Fibroblast of skin of scalp (primary cell): ENCODE measurements at regions not wholly inside any gene's neighbourhood (a gene's known extent, or its start where the extent isn't known, plus 50 kb on each side); places are given as distances from the start of the nearest gene placed in this dataset.

ENCODE experiments used
- DNase-seq: peaks from one replicate; pipeline ENCODE4 v3.0.0-alpha.2; 2013

DNA sequence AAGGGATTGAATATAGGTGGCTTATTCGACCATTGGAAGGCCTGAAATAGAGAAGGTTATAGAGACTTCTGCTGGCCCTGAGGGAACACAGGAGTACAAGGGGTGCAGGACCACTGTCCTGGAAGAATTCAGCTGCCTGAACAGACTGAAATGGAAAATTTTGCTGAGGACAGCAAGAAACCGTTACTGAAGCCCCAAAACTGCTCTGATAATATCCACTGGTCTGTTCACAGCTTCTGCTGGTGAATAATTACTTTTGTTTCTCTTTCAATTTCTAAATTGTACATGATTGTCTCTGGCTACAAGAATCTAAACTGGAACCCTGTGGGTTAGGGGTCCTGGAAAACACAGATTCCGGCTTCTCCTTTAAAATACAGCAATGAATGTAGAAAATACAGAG lies 218.5 kb upstream of the CDH12 start:
- no peak for DNase-seq

DNA sequence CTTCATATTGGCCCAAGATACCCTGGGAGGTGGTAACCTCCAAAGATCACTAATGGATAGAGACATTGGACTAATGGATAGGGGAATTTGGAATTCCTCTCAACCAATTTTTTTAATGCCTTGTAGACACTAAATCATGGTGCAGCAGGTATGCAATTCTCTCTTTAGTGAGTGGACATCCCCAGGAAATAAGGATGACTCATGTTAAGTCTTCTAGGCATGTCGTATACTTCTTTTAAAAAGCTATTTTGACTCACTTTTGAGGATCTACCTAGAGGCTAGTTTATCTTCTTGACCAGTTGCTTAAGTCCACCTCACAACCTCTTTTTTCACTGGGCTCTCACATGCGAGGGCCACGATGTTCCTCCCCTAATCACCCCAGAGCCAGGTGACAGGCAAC lies 211.6 kb upstream of the CDH12 start:
- DNase-seq: no peak

DNA sequence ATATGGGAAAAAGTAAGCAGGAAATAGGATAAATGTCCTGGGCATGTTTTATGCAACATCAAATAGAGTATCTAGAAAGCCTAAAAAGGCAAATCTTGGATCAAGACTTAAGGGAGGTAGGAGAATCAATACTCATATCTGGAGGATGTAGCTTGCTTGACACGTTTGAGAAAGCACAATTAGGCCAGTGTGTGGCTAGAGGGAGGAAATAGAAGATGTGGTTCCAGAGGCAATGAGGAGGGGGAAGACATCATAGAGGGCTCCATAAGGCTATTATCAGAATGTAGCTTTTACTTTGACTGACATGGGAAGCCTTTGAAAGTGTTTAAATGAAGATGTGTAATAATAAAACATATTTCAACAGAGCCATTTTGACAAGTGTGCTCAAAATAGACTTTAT lies 200.7 kb upstream of the CDH12 start:
- DNase-seq: no peak

DNA sequence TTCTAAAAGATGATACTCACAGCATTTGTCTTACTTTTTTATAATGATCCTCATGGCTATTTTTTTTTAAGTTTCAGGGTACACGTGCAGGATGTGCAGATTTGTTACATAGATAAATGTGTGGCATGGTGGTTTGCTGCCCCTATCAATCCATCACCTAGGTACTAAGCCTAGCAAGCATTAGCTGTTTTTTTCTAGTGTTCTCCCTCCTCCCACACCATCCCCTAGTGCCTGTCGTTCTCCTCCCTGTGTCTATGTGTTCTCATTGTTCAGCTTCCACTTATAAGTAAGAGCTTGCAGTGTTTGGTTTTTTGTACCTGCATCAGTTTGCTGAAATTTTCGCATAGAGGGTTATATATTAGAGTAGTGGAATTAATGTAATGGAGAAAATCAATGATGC lies 189.1 kb upstream of the CDH12 start:
- DNase-seq: no peak

DNA sequence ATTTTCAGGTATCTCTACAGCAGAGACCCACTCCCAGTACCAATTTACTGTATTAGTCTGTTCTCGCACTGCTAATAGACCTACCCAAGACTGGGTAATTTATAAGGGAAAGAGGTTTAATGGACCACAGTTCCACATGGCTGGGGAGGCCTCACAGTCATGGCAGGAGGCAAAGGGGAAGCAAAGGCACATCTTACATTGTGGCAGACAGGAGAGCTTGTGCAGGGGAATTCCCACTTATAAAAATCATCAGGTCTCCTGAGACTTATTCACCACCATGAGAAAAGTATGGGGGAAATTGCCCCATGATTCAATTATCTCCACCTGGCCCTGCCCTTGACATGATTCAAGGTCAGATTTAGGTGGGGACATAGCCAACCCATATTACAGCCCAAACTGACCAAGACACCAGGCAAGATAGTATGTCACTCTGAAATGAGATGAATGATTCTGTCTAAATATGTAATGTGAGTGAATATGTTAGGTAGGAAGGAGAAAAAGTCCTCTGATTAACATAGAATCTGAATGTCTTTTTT lies 182.5 kb upstream of the CDH12 start:
- no peak for DNase-seq

DNA sequence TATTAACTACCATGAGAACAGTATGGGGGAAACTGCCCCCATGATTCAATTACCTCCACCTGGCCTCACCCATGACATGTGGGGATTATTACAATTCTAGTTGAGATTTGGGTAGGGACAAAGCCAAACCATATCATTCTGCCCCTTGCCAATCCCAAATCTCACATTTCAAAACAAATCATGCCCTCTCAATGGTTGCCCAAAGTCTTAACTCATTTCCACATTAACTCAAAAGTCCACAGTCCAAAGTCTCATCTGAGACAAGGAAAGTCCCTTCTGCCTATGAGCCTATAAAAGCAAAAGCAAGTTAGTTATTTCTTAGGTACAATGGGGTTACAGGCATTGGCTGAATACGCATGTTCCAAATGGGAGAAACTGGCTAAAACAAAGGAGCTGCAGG lies 180.7 kb upstream of the CDH12 start:
- DNase-seq: no peak

DNA sequence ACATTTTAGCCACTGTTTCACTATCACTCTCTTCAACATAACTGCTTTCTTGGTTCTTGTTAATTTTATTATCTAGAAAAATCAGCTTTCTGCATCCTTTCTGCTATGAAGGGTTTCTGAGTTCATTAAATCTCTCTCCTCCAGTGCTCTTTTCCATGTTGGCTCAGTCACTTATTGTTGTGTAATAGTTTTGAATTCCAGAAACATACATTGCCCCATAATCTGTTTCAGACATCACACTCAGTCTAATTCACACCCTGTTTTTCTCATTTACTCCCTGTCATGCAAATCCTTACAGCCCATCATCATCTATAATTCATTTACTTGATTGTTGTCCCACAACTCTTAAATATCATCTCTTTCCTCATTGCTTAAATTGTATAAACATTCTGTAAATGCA lies 176.1 kb upstream of the CDH12 start:
- DNase-seq: no peak

DNA sequence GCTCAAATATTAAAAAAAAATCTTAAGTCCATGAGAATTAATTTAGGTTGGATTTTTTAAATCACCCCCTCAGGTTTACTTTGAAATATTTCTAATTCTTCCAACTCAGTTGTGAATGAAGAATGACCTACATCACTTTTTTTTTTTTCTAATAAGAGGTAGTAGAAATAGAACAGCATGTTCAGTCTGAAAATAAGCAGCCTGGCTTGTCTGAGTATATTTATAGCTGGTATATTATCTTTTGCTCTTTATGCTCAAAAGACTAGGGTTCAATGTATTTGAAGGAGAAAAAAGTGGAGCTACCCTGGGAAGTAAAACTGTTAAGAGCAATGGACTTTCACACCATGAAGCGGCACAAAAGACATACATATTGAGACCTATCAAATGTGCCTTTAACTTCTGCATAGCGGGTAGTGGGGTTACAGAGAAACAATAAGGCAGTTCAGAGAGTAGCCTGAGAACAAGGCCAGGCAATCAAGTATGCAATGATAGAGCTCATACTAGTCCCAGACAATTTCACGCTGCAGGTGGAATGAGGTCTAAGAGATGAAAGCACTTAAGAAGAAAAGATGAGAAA lies 175.4 kb upstream of the CDH12 start:
- DNase-seq: no peak

DNA sequence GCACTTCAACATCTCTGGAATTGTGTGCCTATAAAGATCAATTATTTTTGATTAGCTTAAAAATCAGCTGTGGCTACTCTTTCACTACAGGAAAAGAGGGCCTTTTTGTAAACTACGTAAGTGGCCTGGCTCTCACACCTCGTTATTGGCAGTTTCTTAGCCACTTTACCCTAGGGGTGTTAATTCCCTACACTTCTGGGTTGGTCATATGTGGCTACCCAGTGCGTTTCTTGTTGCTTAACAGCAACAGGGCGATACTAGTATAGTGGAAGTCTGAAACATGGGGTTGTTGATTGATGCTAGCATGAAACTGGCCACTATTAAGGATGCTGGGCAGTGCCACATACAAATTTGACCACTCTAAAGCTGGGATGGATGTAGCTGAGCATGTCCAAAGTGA lies 174.7 kb upstream of the CDH12 start:
- DNase-seq: no peak

DNA sequence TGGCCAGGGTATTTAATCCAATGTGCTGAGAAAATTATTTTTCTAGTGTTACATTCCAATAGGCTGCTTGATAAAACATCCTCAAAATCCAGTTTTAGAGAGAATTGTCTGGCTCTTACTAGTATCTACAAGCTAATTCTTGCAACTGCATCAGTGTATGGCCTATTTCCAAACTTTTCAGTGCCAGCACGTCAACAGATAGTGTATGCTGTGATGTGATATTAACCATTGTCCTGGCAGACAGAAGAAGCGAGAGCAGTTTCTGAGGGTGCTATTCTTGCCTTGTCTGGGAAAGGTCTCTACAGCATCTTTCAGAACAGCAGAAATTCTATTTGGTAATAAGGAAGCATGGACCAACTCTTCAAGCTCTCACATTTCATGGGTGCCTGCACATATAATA lies 174.2 kb upstream of the CDH12 start:
- DNase-seq: no peak

DNA sequence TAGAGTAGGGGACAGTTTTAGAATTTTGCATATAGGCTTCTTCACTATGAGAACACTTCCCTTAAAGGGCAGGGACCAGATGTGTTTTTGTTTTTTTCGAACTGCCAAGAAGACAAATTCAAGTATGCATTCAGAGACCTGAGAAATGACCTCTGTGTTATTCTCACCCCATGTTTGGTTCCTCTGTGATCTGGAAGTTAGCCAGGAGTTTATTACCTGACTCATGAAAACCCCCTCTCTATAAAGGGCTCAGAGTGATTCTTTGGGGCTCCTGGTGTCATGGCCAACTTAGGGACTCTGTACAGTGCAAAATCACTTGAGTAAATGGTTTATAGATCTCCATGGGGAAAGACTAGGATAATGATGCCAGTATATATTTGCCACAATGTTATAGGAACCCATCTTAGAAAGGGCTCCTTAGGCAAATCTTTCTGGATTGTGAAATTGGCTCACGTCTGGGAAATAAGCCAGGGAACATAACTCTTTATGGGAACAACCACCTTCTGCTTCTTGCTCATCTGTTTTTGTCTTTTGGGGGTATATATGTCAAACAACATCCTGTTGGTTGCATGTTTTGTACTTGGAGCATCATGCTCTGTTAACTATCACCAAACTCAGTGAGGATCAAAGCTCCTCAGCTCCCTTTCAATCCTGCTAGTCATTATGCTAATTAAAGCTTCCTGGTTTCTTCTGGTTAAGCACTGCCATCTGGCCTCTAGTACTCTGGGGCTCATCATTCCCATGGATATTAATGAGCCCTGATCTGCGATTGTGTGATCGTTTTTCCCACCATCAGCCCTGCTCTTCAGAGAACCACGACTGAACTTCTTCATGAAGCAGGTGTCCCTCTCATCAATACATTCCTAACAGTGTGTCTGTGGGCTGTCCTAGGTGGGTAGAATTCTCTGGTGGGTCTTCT lies 173.4 kb upstream of the CDH12 start:
- DNase-seq: no peak

DNA sequence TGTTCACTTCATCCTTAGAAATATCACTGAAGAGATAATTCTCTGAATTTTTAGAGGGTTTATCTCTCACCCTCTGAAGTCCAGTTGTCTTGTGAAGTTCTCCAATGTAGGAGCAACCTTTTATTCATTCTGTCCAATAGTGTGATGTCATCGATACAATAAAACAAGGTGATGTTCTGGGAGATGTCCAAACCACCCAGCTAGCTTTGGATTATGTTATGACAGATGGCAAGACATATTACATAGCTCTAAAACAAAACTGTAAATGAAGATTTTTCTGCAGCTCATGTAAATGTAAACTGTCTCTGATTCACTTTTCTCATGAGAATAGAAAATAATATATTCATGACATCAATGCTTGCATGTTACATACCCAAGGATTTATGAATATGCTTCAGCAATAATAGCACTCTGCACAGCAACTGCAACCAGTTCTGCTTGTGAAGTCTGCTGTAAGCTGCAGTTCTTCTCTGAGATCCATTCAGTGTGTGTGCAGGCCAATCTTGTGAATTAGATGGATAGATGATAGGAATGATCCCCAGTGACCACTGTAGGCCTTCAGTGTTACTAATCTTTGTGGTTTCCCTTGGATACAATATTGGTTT lies 172.6 kb upstream of the CDH12 start:
- DNase-seq: no peak

DNA sequence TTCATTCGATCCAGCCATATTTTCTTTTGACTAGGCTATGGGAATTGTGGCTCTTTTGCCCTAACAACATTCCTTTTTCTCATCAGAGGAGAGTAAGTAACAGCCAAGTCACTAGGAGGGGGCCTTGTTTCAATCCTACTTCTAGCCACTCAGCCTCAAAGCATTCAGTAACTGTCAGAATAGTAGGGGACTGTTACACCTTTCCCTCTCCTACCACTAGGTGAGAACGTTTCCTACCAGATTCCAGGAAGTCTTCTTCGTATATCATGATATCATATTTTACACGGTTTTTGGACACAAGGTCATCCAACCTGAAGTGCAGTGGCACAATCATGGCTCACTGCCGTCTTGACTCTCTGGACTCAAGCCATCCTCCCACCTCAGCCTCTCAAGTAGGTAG lies 171.3 kb upstream of the CDH12 start:
- no peak for DNase-seq

DNA sequence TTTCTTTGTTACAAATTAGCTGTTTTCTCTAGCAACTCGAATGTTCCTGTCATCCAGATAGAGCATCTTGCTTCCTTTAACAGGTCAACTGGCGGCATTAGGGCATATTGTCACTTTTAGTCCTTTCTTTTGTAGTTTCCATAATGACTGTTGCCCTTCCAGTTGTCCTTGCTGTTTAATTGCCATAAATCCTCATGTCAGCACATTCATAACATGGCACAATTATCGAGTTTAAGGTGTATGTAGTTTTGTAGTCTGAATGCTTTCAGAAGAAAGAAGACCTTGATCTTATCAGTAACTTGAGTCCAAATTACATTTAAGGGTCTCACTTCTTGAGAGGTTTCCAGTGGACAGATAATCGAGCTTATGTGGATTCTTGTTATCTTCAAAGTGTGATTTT lies 161.7 kb upstream of the CDH12 start:
- no peak for DNase-seq

DNA sequence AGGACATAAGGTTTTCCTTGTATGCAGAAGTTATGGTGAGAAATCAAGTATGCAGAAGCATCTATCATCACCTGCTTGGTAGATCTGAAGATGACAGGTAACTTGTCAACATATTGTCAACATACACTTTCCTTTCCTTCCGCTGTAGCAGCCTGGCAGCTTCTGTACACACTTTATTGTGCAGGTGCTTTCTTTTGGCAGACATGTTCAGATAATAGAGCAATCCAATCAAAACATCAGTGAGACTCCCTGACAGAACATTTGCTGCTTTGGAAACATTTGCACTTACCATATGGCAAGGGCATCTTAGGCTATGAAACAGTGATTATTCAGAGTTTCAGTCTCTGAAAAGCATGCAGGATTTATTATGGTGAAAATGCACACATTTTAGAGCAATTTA lies 161.1 kb upstream of the CDH12 start:
- DNase-seq: no peak

DNA sequence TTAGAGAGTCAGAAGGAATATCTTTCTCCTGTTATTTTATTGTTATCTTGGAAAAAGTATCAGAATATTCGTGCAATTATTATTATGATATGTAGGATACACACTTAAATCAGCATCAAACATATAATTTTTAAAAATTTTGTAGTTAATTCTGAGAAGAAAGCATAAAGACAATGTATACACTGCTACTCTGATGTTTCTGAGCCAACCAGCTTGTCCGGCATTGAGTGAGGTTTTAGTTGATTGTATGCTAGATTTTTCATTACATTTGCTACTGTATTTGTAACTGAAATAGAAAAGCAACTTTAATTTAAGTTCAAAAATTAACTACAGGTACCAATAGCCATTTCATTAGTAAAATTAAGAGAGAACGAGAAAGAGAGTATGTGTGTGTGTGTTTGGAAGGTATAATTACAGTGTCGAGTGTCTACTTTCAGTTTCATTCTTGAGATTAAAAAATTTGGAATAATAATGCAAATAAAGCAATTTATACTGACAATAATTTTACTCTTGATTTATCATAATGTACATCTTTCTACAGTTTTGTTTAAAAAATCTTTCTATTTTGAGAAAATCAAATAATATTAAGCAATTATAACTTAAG lies 160.4 kb upstream of the CDH12 start:
- DNase-seq: no peak

DNA sequence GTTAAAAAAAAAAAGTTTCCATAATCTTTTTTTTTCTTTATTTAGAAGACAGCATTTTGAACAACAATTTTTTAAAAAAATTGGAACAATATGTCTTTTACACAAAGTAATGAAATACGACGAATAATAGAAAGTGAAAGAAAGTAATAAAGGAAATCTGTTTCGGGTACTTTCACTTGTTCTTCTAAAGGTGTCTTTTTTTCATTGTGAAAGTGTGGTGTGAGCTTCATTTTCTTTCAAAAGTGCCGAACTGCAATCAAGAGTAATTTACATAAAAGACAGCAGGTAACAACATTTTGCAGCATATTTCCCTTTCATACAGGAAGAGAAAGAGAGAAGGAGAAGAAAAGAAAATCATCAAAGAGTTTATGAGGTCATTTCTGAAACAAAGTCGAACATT lies 159.7 kb upstream of the CDH12 start:
- no peak for DNase-seq

DNA sequence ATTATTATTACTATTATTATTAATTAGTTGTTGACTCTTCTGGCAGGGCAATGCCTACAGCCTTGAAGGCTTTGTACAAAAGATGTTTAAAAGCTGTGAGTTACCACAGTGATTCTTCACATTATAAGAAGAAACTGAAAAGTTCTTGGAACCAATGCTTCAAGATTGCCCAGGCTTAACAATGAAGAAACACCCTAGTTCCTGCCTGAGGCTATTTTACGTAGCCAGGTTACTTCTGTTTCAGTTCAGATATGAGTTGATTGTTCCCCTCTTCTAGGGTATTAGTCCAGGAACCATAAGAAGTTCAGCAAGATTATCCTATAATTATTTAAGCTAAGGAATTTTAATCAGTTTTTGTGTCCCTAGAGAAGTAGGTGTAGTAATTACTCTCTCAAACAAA lies 154.6 kb upstream of the CDH12 start:
- no peak for DNase-seq

DNA sequence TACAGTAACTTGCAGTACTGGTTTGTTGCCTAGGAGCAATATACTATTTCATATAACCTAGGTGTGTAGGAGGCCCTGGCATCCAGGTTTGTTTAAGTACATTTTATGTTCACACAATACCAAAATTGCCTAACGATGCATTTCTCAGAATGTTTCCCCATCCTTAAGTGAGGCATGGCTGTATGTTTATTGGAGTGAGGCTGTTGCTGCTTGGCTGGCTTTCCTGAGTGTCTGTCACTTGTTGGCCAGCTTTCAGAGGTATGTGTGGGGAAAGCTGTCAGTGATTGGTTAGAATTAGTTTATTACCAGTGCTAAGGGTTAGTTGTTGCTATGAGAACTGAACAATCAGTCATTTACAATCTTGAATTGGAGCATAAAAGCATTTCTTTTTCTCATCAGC lies 154.1 kb upstream of the CDH12 start:
- no peak for DNase-seq

DNA sequence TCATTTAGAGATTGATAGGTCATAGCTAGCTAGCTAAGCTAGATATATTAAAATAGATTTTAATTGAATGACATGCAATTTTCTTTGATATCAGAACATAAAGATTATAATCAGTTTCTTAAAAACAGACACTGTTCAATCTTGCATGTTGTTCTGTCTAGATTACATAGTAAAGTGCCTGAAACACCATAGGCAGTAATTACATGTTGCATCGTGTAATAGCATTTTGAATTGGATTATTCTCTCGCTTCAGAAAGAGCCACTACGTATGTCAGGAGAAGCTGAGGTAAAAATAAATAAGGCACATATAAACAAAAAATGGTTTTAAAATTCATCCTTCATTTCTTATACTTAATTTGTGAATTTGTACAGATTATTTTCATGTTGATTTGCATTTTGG lies 148.0 kb upstream of the CDH12 start:
- DNase-seq: no peak

DNA sequence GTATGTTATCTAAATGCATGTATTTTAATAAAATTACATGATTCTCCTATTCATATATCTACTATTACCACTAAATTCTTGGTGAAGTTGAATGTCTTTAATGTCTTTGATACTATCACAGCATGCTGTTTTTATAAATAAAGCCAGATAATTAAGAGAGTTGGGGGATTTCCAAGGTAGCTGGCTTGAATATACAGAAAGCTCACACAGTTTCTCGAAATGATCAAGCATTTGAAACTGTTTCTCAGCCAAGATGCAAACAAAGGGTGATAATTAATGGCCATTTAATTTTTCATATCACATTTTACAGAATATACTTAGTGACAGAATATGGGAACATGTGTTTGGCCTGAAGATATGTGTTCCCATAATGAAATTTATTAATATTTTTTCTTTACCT lies 145.6 kb upstream of the CDH12 start:
- no peak for DNase-seq

DNA sequence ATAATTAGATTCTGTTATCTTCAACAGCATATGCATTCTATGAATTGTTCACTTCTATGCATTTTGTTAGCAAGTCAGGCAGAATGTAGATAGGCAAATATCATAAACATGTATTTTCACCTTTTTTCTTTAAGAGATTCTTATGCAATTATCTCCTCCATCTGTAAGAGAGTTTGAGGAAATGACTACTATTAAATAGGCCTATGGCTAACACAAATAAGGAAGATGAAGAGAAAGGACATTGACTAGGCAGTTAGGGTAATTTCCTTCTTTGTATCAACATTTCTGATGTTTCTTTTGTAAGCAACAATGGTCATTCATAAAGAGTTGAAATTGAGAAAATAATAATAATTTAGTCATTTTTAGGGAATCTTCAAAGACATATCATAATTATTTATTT lies 145.2 kb upstream of the CDH12 start:
- DNase-seq: no peak

DNA sequence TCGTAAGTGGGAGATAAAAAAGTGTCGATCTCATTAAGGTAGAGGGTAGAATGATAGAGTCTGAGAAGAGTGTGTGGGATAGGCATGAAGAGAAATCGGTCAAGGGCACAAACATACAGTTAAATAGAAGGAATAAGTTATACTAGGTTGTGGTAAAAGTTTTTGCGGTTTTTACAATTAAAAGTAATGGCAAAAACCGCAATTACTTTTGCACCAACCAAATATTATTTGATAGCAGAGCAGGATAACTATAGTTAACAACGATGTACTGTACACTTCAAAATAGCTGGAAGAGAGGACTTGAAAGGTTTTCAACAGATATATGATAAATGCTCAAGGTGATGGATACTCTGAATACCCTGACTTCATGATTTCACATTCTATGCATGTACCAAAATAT lies 135.8 kb upstream of the CDH12 start:
- no peak for DNase-seq

DNA sequence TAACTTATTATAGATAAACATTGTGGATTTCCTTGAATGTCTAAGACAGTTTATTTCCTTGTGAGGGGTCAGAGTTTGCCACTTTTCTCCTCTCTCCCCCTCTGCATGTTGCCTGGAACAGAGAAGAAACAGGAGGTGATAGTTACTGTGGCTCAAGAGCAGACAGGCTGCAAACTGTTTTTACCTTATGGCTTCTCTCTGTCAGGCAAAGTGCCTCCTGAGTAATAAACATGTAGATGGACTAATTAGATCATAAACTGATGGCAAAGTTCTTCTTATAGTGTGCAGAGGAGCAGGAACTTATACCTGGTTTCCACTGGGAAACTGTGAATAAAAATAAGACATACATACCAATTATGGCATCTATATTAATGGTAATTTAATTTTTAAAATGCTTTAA lies 133.1 kb upstream of the CDH12 start:
- no peak for DNase-seq
